Suprapubic skin (tissue), 4 donors: ENCODE measurements at regions not wholly inside any gene's neighbourhood (a gene's known extent, or its start where the extent isn't known, plus 50 kb on each side); places are given as distances from the start of the nearest gene placed in this dataset.

Experiments
- DNase-seq, 2 donors: peaks; one replicate each; pipeline ENCODE4 v3.0.0-alpha.2; 2019; ENCODE audit warnings: low spot score in 2 of 2
- H3K27ac ChIP-seq: fragments of 200-600 bp; sonication (generic); one replicate; pipeline ENCODE4 v1.5.1; 2019
- H3K27me3 ChIP-seq: fragments of 200-600 bp; sonication (generic); one replicate; pipeline ENCODE4 v1.5.1; 2019
- H3K36me3 ChIP-seq: fragments of 200-600 bp; sonication (generic); one replicate; pipeline ENCODE4 v1.5.1; 2019
- H3K4me1 ChIP-seq: fragments of 200-600 bp; sonication (generic); one replicate; pipeline ENCODE4 v1.5.1; 2019
- H3K4me3 ChIP-seq: fragments of 200-600 bp; sonication (generic); one replicate; pipeline ENCODE4 v1.5.1; 2019; ENCODE audit warnings: mild to moderate bottlenecking
- H3K9me3 ChIP-seq: fragments of 200-600 bp; sonication (generic); one replicate; pipeline ENCODE4 v1.5.1; 2019
- EP300 ChIP-seq: sonication (generic); formaldehyde crosslinking; IDR thresholded peaks from one replicate; pipeline ENCODE4 v1.6.1; 2017; ENCODE audit warnings: antibody characterized with exemption
- POLR2A ChIP-seq, 2 donors: fragments of 450-650 bp; IDR thresholded peaks; one replicate each; pipeline ENCODE4 v1.6.1; 2017; ENCODE audit warnings: antibody characterized with exemption in 2 of 2, mild to moderate bottlenecking in 2 of 2, moderate library complexity in 2 of 2
- POLR2AphosphoS5 ChIP-seq, 3 donors: sonication (generic); formaldehyde crosslinking; IDR thresholded peaks; one replicate each; pipeline ENCODE4 v1.6.1; 2017; ENCODE audit warnings: antibody characterized with exemption in 3 of 3
- WGBS: methylation state at CpG from one replicate; pipeline ENCODE4 v1.1.5; 2018; 5-methylcytosine and 5-hydroxymethylcytosine counted together
- TF ChIP-seq, protein P1 (sequence below), 2 donors: fragments of 200-600 bp in 1 of 2; fragments of 450-650 bp in 1 of 2; sonication (generic) in 1 of 2; IDR thresholded peaks; one replicate each; pipeline ENCODE4 v1.5.1; 2016 to 2019; ENCODE audit warnings: antibody characterized with exemption in 2 of 2, mild to moderate bottlenecking in 1 of 2, moderate library complexity in 1 of 2

- H3K27me3 ChIP-seq: no peaks in the 10 kb centered on the region
- no peaks in the 10 kb centered on the region for H3K36me3 ChIP-seq
- DNase-seq: no peak
- H3K27ac ChIP-seq: no peak overlapping the region
- no peak overlapping the region for H3K4me3 ChIP-seq
- WGBS: 77% methylated on average over 5 of the region's 5 CpGs
- TF ChIP-seq EP300 (no peak), POLR2A (IDR thresholded peaks at IDR 0.05) (no peak), POLR2AphosphoS5 (IDR thresholded peaks at IDR 0.05) (no peak)
- TF ChIP-seq, protein P1, sequence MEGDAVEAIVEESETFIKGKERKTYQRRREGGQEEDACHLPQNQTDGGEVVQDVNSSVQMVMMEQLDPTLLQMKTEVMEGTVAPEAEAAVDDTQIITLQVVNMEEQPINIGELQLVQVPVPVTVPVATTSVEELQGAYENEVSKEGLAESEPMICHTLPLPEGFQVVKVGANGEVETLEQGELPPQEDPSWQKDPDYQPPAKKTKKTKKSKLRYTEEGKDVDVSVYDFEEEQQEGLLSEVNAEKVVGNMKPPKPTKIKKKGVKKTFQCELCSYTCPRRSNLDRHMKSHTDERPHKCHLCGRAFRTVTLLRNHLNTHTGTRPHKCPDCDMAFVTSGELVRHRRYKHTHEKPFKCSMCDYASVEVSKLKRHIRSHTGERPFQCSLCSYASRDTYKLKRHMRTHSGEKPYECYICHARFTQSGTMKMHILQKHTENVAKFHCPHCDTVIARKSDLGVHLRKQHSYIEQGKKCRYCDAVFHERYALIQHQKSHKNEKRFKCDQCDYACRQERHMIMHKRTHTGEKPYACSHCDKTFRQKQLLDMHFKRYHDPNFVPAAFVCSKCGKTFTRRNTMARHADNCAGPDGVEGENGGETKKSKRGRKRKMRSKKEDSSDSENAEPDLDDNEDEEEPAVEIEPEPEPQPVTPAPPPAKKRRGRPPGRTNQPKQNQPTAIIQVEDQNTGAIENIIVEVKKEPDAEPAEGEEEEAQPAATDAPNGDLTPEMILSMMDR (IDR thresholded peaks at IDR 0.05): no peak
- H3K9me3 ChIP-seq: no peaks in the 10 kb centered on the region
- no peaks in the 10 kb centered on the region for H3K4me1 ChIP-seq
Measured at GRCh38 chr6:85250586-85251220, 199.2 kb upstream of the NT5E start.

DNA sequence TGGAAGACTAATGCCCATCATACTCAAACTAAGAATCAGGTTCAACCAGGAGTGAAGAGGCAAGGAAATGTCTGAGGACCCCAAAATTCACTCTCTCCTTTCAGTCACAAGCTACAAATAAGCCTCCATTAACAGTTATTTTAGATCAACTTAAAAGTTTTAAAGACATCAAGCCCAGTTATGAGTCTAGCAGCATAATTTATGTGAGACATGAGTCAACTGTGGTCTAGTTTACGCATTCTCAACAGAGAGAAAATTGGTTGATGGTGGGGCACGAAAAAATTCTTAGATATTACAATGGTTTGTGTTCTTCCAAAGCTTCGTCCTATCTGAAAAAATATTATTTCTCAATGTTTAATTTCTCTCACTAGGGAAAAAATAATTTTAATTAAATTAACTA lies 204.9 kb upstream of the NT5E start:
- no peaks in the 10 kb centered on the region for H3K27me3 ChIP-seq
- no peak overlapping the region for H3K4me3 ChIP-seq
- no peak overlapping the region for H3K27ac ChIP-seq
- DNase-seq: no peak
- WGBS: 85% methylated on average over 3 of the region's 3 CpGs
- H3K9me3 ChIP-seq: no peaks in the 10 kb centered on the region
- H3K4me1 ChIP-seq: no peaks in the 10 kb centered on the region
- TF ChIP-seq, protein P1 (IDR thresholded peaks at IDR 0.05): no peak
- no peak for TF ChIP-seq POLR2AphosphoS5 (IDR thresholded peaks at IDR 0.05)
- TF ChIP-seq EP300: no peak
- TF ChIP-seq POLR2A (IDR thresholded peaks at IDR 0.05): no peak
- no peaks in the 10 kb centered on the region for H3K36me3 ChIP-seq

DNA sequence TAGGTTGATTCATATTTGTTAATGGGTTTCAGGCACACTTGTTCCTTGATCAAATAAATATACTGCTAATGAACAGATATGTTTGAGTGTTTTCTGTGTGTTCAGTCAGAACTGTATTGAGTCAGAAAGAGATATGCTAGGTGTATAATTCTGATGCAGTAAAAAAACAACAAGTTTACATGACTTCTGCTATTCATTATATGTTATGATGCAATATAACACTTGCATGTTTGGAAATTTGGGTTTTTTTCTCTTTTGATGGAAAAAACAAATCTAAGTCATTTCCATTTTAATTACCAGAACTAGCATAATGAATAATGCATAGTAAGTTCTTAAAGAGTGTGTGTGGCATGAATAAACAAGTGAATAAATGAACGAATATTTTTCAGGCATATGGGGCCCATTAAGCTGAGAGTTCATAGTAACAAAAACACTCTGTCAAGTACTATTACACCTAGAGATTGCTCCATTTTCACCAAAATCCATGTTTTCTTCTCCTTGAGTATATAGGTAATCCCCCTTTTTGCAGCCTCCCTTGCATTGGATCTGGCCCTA lies 208.3 kb upstream of the NT5E start:
- no peak for DNase-seq
- TF ChIP-seq, protein P1 (IDR thresholded peaks at IDR 0.05): no peak
- TF ChIP-seq POLR2A (IDR thresholded peaks at IDR 0.05) (no peak), EP300 (no peak), POLR2AphosphoS5 (IDR thresholded peaks at IDR 0.05) (no peak)
- WGBS: 65% methylated on average over 1 of the region's 1 CpG
- H3K27ac ChIP-seq: no peak overlapping the region
- H3K36me3 ChIP-seq: no peaks in the 10 kb centered on the region
- H3K4me3 ChIP-seq: no peak overlapping the region
- H3K4me1 ChIP-seq: no peaks in the 10 kb centered on the region
- H3K27me3 ChIP-seq: no peaks in the 10 kb centered on the region
- H3K9me3 ChIP-seq: no peaks in the 10 kb centered on the region

GRCh38 chr6:85240787-85241385 lies 209.0 kb upstream of the NT5E start:
- DNase-seq: no peak
- Histone ChIP-seq H3K27me3 (no peaks in the 10 kb centered on the region), H3K4me1 (no peaks in the 10 kb centered on the region), H3K27ac (no peak overlapping the region), H3K9me3 (no peaks in the 10 kb centered on the region), H3K4me3 (no peak overlapping the region), H3K36me3 (no peaks in the 10 kb centered on the region)
- TF ChIP-seq, protein P1 (IDR thresholded peaks at IDR 0.05): no peak
- no peak for TF ChIP-seq EP300
- no peak for TF ChIP-seq POLR2AphosphoS5 (IDR thresholded peaks at IDR 0.05)
- TF ChIP-seq POLR2A (IDR thresholded peaks at IDR 0.05): no peak
- 53% methylated on average over 1 of the region's 1 CpG for WGBS

- TF ChIP-seq POLR2AphosphoS5 (IDR thresholded peaks at IDR 0.05): no peak
- TF ChIP-seq, protein P1 (IDR thresholded peaks at IDR 0.05): no peak
- Histone ChIP-seq H3K4me1 (no peaks in the 10 kb centered on the region), H3K9me3 (no peaks in the 10 kb centered on the region), H3K27ac (no peak overlapping the region), H3K4me3 (no peak overlapping the region), H3K36me3 (no peaks in the 10 kb centered on the region), H3K27me3 (no peaks in the 10 kb centered on the region)
- no peak for DNase-seq
- 73% methylated on average over 3 of the region's 3 CpGs for WGBS
Measured at GRCh38 chr6:85237478-85237877, 212.4 kb upstream of the NT5E start.
